GM12864 (cell line): ENCODE measurements at regions not wholly inside any gene's neighbourhood (a gene's known extent, or its start where the extent isn't known, plus 50 kb on each side); places are given as distances from the start of the nearest gene placed in this dataset.
"Not testable (repeated sequence)": the region's sequence is repeated elsewhere in the genome, so short reads cannot be mapped to it uniquely, and the experiment has no call there.

Experiments used
- DNase-seq: peaks from one replicate; pipeline ENCODE4 v3.0.0-alpha.2; 2011; ENCODE audit warnings: low read depth
- H3K4me3 ChIP-seq: 2 replicates; pipeline ENCODE4 v1.5.1; 2011; ENCODE audit warnings: mild to moderate bottlenecking, low read depth, low read length, control low read depth
- CTCF ChIP-seq: IDR thresholded peaks from 2 replicates; pipeline ENCODE4 v1.5.1; 2011; ENCODE audit warnings: low read depth, mild to moderate bottlenecking, moderate library complexity, low read length, control low read depth, inconsistent platforms; ENCODE audit errors: missing control alignments

- no peak for TF ChIP-seq CTCF
- H3K4me3 ChIP-seq = no peak overlapping the region
- no peak for DNase-seq
Observed at GRCh38 chr10:78467496-78468106, 433.9 kb downstream of the RPS24 start.

- not testable (repeated sequence) for H3K4me3 ChIP-seq, DNase-seq
Observed at GRCh38 chr10:78468731-78469130, 435.1 kb downstream of the RPS24 start.

- H3K4me3 ChIP-seq = no peak overlapping the region
- no peak for TF ChIP-seq CTCF
Observed at GRCh38 chr10:78470267-78471103, 436.8 kb downstream of the RPS24 start.

GRCh38 chr10:78471326-78471722 lies 437.7 kb downstream of the RPS24 start:
- no peak overlapping the region for H3K4me3 ChIP-seq
- TF ChIP-seq CTCF = no peak
- no peak for DNase-seq

More at GRCh38 chr10:78470267-78471103, 436.8 kb downstream of the RPS24 start:
- no peak for DNase-seq

- no peak overlapping the region for H3K4me3 ChIP-seq
- no peak for DNase-seq
- no peak for TF ChIP-seq CTCF
Observed at GRCh38 chr10:78471723-78472550, 438.3 kb downstream of the RPS24 start.

GRCh38 chr10:78472551-78472890 lies 438.9 kb downstream of the RPS24 start:
- no peak for TF ChIP-seq CTCF
- no peak overlapping the region for H3K4me3 ChIP-seq
- DNase-seq = no peak

- TF ChIP-seq CTCF = no peak
- no peak overlapping the region for H3K4me3 ChIP-seq
- DNase-seq = no peak
Observed at GRCh38 chr10:78473006-78473405, 439.3 kb downstream of the RPS24 start.
